C4-2B (cell line): ENCODE measurements at regions not wholly inside any gene's neighbourhood (a gene's known extent, or its start where the extent isn't known, plus 50 kb on each side); places are given as distances from the start of the nearest gene placed in this dataset.
"Not testable (repeated sequence)": the region's sequence is repeated elsewhere in the genome, so short reads cannot be mapped to it uniquely, and the experiment has no call there.

Experiments
- ZFX ChIP-seq: fragments of 450-650 bp; IDR thresholded peaks from 2 replicates; pipeline ENCODE4 v1.6.1; 2017
- TF ChIP-seq, protein P1 (sequence below): fragments of 450-650 bp; conservative IDR thresholded peaks from 2 replicates; pipeline ENCODE4 v1.5.1; 2017; ENCODE audit warnings: mild to moderate bottlenecking

DNA sequence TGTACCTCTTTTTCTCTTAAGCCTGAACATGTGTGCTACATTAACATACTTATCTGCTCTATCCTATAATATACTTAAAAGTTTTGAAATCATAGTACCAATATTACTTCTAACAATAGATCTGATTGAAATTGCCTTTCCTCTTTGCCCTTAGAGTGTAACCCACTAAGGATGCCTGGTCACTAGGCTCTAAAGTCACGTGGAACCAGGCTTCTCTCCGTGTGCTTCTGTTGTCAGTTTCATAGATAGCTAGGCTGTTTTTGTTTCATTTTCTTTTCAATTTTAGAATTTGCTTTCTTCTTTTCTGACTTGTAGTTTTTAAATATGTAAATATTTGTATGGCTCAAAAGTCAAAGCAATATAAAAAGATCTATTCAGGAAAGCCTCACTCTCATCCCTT, 100.5 kb upstream of the PZP start:
- TF ChIP-seq, protein P1, sequence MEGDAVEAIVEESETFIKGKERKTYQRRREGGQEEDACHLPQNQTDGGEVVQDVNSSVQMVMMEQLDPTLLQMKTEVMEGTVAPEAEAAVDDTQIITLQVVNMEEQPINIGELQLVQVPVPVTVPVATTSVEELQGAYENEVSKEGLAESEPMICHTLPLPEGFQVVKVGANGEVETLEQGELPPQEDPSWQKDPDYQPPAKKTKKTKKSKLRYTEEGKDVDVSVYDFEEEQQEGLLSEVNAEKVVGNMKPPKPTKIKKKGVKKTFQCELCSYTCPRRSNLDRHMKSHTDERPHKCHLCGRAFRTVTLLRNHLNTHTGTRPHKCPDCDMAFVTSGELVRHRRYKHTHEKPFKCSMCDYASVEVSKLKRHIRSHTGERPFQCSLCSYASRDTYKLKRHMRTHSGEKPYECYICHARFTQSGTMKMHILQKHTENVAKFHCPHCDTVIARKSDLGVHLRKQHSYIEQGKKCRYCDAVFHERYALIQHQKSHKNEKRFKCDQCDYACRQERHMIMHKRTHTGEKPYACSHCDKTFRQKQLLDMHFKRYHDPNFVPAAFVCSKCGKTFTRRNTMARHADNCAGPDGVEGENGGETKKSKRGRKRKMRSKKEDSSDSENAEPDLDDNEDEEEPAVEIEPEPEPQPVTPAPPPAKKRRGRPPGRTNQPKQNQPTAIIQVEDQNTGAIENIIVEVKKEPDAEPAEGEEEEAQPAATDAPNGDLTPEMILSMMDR = not testable (repeated sequence)
- TF ChIP-seq ZFX = not testable (repeated sequence)
